Left lung (tissue), 4 donors: ENCODE measurements at regions not wholly inside any gene's neighbourhood (a gene's known extent, or its start where the extent isn't known, plus 50 kb on each side); places are given as distances from the start of the nearest gene placed in this dataset.

ENCODE experiments used
- ATAC-seq: fragments of 200-7000 bp; cut with Tn5 transposase; one replicate; pipeline ENCODE4 v1.9.1; 2020; ENCODE audit warnings: moderate library complexity
- DNase-seq, 4 donors: peaks; one replicate each; pipeline ENCODE4 v3.0.0-alpha.2; 2013 to 2020
- H3K27ac ChIP-seq, 2 donors: fragments of 200-600 bp; sonication (generic) in 1 of 2; one replicate each; pipeline versions ENCODE4 v1.5.0 to v1.8.0; 2020 to 2021
- H3K27me3 ChIP-seq, 2 donors: fragments of 200-600 bp; sonication (generic) in 1 of 2; one replicate each; pipeline versions ENCODE4 v1.5.0 to v1.8.0; 2020 to 2021
- H3K36me3 ChIP-seq, 2 donors: fragments of 200-600 bp; sonication (generic) in 1 of 2; one replicate each; pipeline versions ENCODE4 v1.5.0 to v1.8.0; 2020 to 2021
- H3K4me1 ChIP-seq, 2 donors: fragments of 200-600 bp; one replicate each; pipeline ENCODE4 v1.8.0; 2021
- H3K4me3 ChIP-seq, 2 donors: fragments of 200-600 bp; sonication (generic) in 1 of 2; one replicate each; pipeline versions ENCODE4 v1.5.0 to v1.8.0; 2020 to 2021; ENCODE audit warnings: mild to moderate bottlenecking in 1 of 2
- H3K9me3 ChIP-seq, 2 donors: fragments of 200-600 bp; sonication (generic) in 1 of 2; one replicate each; pipeline versions ENCODE4 v1.5.0 to v1.8.0; 2020 to 2021
- CTCF ChIP-seq, 2 donors: fragments of 200-600 bp; sonication (generic) in 1 of 2; IDR thresholded peaks; one replicate each; pipeline versions ENCODE4 v1.5.0 to v1.8.0; 2021; ENCODE audit warnings: antibody characterized with exemption in 2 of 2
- intact Hi-C, 2 donors: fragments of 100-400 bp; cut with DNase I; formaldehyde crosslinking; loops; one replicate each; pipeline versions ENCODE4 v1.11.2 to v1.14.2; 2022
- donor health status: DM: no; HTN: yes; CAD: no.
- donor health status: DM: no; HTN: no; CAD: no.

- DNase-seq (no peak), ATAC-seq (no peak)
- Histone ChIP-seq H3K27ac (no peak overlapping the region), H3K9me3 (no peaks in the 10 kb centered on the region), H3K27me3 (no peaks in the 10 kb centered on the region), H3K4me1 (no peaks in the 10 kb centered on the region), H3K4me3 (no peak overlapping the region), H3K36me3 (no peaks in the 10 kb centered on the region)
- intact Hi-C loops: no loop called here
- no peak for TF ChIP-seq CTCF (IDR thresholded peaks at IDR 0.05)
Observed at GRCh38 chr2:144277622-144278354, 242.1 kb downstream of the ZEB2 start.

- Histone ChIP-seq H3K4me1 (peaks cover 3 to 11% of the 10 kb centered on the region in 2 donors), H3K27me3 (no peaks in the 10 kb centered on the region), H3K36me3 (no peaks in the 10 kb centered on the region), H3K9me3 (no peaks in the 10 kb centered on the region), H3K27ac (no peak overlapping the region), H3K4me3 (no peak overlapping the region)
- DNase-seq (no peak), ATAC-seq (no peak)
- intact Hi-C loops: no loop called here
- TF ChIP-seq CTCF (IDR thresholded peaks at IDR 0.05): no peak
Observed at GRCh38 chr2:144275340-144275739, 244.6 kb downstream of the ZEB2 start.

GRCh38 chr2:144274131-144274530 lies 245.8 kb downstream of the ZEB2 start:
- H3K4me3 ChIP-seq: no peak overlapping the region
- H3K27ac ChIP-seq: no peak overlapping the region
- ATAC-seq (no peak), DNase-seq (no peak)
- no peaks in the 10 kb centered on the region for H3K27me3 ChIP-seq
- intact Hi-C loops: no loop called here
- H3K36me3 ChIP-seq: no peaks in the 10 kb centered on the region
- TF ChIP-seq CTCF (IDR thresholded peaks at IDR 0.05): no peak
- no peaks in the 10 kb centered on the region for H3K9me3 ChIP-seq
- peaks cover 3 to 13% of the 10 kb centered on the region in 2 donors for H3K4me1 ChIP-seq

- intact Hi-C loops: no loop called here
- no peak for TF ChIP-seq CTCF (IDR thresholded peaks at IDR 0.05)
- no peak for ATAC-seq
Observed at GRCh38 chr2:144270951-144271350, 249.0 kb downstream of the ZEB2 start.

GRCh38 chr2:144268036-144268678 lies 251.8 kb downstream of the ZEB2 start:
- Histone ChIP-seq H3K27ac (no peak overlapping the region), H3K36me3 (no peaks in the 10 kb centered on the region), H3K27me3 (no peaks in the 10 kb centered on the region), H3K4me3 (no peak overlapping the region), H3K9me3 (no peaks in the 10 kb centered on the region), H3K4me1 (peaks cover 3 to 13% of the 10 kb centered on the region in 2 donors)
- intact Hi-C loops: no loop called here
- no peak for DNase-seq
- no peak for ATAC-seq
- no peak for TF ChIP-seq CTCF (IDR thresholded peaks at IDR 0.05)

More at GRCh38 chr2:144270951-144271350, 249.0 kb downstream of the ZEB2 start:
- Histone ChIP-seq H3K36me3 (no peaks in the 10 kb centered on the region), H3K27ac (no peak overlapping the region), H3K27me3 (no peaks in the 10 kb centered on the region), H3K4me3 (no peak overlapping the region), H3K4me1 (peaks cover 3 to 13% of the 10 kb centered on the region in 2 donors), H3K9me3 (no peaks in the 10 kb centered on the region)
- DNase-seq: no peak
